Endothelial cell of hepatic sinusoid (primary cell): ENCODE measurements at regions not wholly inside any gene's neighbourhood (a gene's known extent, or its start where the extent isn't known, plus 50 kb on each side); places are given as distances from the start of the nearest gene placed in this dataset.

ENCODE experiments used
- in situ Hi-C: cut with HindIII; loops from 2 replicates; pipeline ENCODE4 v1.10.0; 2017; ENCODE audit warnings: low sequenced_read_pairs

- in situ Hi-C loops = no loop called here
Measured at GRCh38 chr9:107386396-107386795, 103.2 kb downstream of the KLF4 start.
